ENCODE measurements at regions not wholly inside any gene's neighbourhood (a gene's known extent, or its start where the extent isn't known, plus 50 kb on each side); places are given as distances from the start of the nearest gene placed in this dataset.

GRCh38 chr16:73568769-73569168 is 520.8 kb upstream of the ZFHX3 start:
- Mint-ChIP-seq H3K9me3 (no peaks in the 10 kb centered on the region), H3K4me3 (no peak overlapping the region), H3K36me3 (no peaks in the 10 kb centered on the region), H3K27me3 (no peaks in the 10 kb centered on the region), H3K4me1 (no peaks in the 10 kb centered on the region), H3K27ac (no peak overlapping the region)
- ATAC-seq: no peak

GRCh38 chr16:73565925-73566324 is 518.0 kb upstream of the ZFHX3 start:
- Mint-ChIP-seq H3K36me3 (no peaks in the 10 kb centered on the region), H3K9me3 (no peaks in the 10 kb centered on the region), H3K27ac (no peak overlapping the region), H3K27me3 (no peaks in the 10 kb centered on the region), H3K4me3 (no peak overlapping the region), H3K4me1 (no peaks in the 10 kb centered on the region)
- peak; percentile 8 for ATAC-seq

GRCh38 chr16:73565263-73565662 is 517.3 kb upstream of the ZFHX3 start:
- Mint-ChIP-seq H3K27me3 (no peaks in the 10 kb centered on the region), H3K4me1 (no peaks in the 10 kb centered on the region), H3K27ac (no peak overlapping the region), H3K9me3 (no peaks in the 10 kb centered on the region), H3K4me3 (no peak overlapping the region), H3K36me3 (no peaks in the 10 kb centered on the region)
- no peak for ATAC-seq

- Mint-ChIP-seq H3K36me3 (no peaks in the 10 kb centered on the region), H3K27me3 (no peaks in the 10 kb centered on the region), H3K27ac (no peak overlapping the region), H3K4me1 (no peaks in the 10 kb centered on the region), H3K9me3 (no peaks in the 10 kb centered on the region), H3K4me3 (no peak overlapping the region)
- no peak for ATAC-seq
Observed at GRCh38 chr16:73563709-73564108, 515.8 kb upstream of the ZFHX3 start.

DNA sequence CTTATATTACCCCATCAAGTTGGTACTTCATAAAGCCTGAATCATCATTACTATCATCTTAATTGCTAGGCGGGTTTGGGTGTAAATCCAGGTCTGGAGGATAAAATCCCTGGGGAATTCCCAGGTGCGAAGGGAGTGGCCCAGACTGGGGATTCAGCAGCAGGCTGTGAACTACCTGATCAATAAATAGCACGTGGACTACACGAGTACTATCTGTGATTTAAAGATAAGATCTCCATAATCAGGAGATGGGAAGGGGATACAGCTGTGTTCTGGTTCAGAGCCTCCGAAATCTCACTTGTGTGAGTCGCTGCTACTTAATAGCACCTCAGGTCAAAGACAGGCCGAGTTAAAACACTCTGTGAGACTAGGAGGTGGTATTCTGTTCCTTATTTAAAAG is 512.6 kb upstream of the ZFHX3 start:
- Mint-ChIP-seq H3K4me3 (no peak overlapping the region), H3K27me3 (no peaks in the 10 kb centered on the region), H3K9me3 (peaks cover 2% of the 10 kb centered on the region), H3K36me3 (no peaks in the 10 kb centered on the region), H3K4me1 (no peaks in the 10 kb centered on the region), H3K27ac (no peak overlapping the region)
- no peak for ATAC-seq

- H3K27me3 Mint-ChIP-seq: no peaks in the 10 kb centered on the region
- no peak overlapping the region for H3K4me3 Mint-ChIP-seq
- ATAC-seq: no peak
- H3K27ac Mint-ChIP-seq: no peak overlapping the region
- no peaks in the 10 kb centered on the region for H3K4me1 Mint-ChIP-seq
- no peaks in the 10 kb centered on the region for H3K36me3 Mint-ChIP-seq
- H3K9me3 Mint-ChIP-seq: peaks cover 2% of the 10 kb centered on the region
Observed at GRCh38 chr16:73558219-73558618, 510.3 kb upstream of the ZFHX3 start.

- Mint-ChIP-seq H3K4me3 (no peak overlapping the region), H3K27ac (no peak overlapping the region), H3K36me3 (no peaks in the 10 kb centered on the region), H3K27me3 (peaks cover 16% of the 10 kb centered on the region), H3K4me1 (no peaks in the 10 kb centered on the region), H3K9me3 (peaks cover 5% of the 10 kb centered on the region)
- no peak for ATAC-seq
Observed at GRCh38 chr16:73553941-73554660, 506.2 kb upstream of the ZFHX3 start.

- Mint-ChIP-seq H3K9me3 (peaks cover 3% of the 10 kb centered on the region), H3K4me1 (no peaks in the 10 kb centered on the region), H3K36me3 (no peaks in the 10 kb centered on the region), H3K27ac (no peak overlapping the region), H3K27me3 (peaks cover 31% of the 10 kb centered on the region), H3K4me3 (no peak overlapping the region)
- ATAC-seq: no peak
Observed at GRCh38 chr16:73549984-73550631, 502.2 kb upstream of the ZFHX3 start.

DNA sequence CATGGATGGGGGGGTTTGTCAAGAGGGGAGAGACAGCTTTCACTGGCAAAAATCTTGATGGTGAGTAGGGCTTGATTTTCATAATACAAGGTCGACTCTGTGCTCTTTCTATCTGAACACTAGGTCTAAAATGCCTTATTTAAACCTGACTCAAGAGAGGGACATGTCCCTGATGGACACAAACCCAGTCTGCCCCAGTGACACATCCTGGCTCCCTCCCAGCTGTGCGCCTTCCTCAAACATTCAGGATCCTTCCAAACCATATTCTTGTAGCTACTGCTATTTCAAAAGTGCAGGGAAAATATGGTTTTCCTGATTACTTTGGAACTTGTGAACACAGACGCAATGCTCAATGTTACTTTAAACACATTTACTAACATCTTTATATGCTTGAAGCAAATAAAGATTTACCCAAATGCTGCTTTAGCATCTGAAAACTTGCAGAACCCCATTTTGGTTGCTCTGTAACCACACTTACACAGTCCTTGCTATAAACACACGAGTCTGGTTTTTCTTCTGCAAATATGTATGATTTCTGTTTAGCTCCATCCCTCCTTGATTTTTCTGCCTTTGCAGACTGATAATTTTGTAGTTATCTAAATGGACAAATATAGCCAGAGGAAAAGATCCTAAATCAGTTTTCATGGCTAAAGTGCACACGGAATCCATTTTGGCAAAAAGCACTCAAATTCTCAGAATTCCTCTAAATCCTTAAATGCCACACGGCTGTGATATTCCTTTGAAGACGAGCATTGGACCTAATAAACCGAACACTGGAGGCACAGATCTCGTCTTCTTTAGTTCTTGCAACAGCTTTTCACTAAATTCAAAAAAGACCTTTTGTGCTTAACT is 499.9 kb upstream of the ZFHX3 start:
- peaks cover 55% of the 10 kb centered on the region for H3K27me3 Mint-ChIP-seq
- ATAC-seq: no peak
- H3K36me3 Mint-ChIP-seq: no peaks in the 10 kb centered on the region
- H3K4me1 Mint-ChIP-seq: no peaks in the 10 kb centered on the region
- no peak overlapping the region for H3K27ac Mint-ChIP-seq
- H3K9me3 Mint-ChIP-seq: peaks cover 3% of the 10 kb centered on the region
- H3K4me3 Mint-ChIP-seq: no peak overlapping the region

DNA sequence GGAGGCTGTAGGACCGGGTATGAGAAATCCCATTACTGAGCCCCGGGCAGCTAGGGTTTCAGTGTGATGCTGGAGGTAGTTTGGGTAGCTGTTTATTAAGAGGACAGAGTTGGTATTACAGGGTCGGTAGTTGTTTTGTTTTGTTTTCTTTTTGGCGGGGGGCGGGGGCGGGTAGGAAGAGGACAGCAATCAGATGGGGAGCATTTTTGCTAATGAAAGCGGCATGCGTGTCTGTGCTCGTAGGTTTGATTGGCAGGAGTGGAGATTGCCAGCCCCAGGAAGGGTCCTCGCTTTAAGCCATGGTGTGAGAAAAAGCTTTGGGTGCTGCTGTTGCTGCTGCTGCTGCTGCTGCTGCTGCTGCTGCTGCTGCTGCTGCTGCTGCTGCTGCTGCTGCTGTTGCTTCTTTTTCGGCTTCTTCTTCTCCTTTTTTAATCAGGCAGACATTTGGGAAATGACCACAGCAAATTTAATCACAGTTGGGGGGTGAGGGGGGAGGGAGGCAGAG is 498.5 kb upstream of the ZFHX3 start:
- no peaks in the 10 kb centered on the region for H3K4me1 Mint-ChIP-seq
- ATAC-seq: no peak
- H3K27me3 Mint-ChIP-seq: peaks cover 61% of the 10 kb centered on the region
- no peaks in the 10 kb centered on the region for H3K9me3 Mint-ChIP-seq
- no peaks in the 10 kb centered on the region for H3K36me3 Mint-ChIP-seq
- no peak overlapping the region for H3K27ac Mint-ChIP-seq
- H3K4me3 Mint-ChIP-seq: no peak overlapping the region

GRCh38 chr16:73545755-73546154 is 497.8 kb upstream of the ZFHX3 start:
- Mint-ChIP-seq H3K36me3 (no peaks in the 10 kb centered on the region), H3K27me3 (peaks cover 59% of the 10 kb centered on the region), H3K27ac (no peak overlapping the region), H3K4me1 (no peaks in the 10 kb centered on the region), H3K9me3 (no peaks in the 10 kb centered on the region), H3K4me3 (no peak overlapping the region)
- no peak for ATAC-seq

GRCh38 chr16:73545290-73545689 is 497.4 kb upstream of the ZFHX3 start:
- ATAC-seq: no peak
- Mint-ChIP-seq H3K9me3 (no peaks in the 10 kb centered on the region), H3K27me3 (peaks cover 54% of the 10 kb centered on the region), H3K36me3 (no peaks in the 10 kb centered on the region), H3K27ac (no peak overlapping the region), H3K4me1 (no peaks in the 10 kb centered on the region), H3K4me3 (no peak overlapping the region)

DNA sequence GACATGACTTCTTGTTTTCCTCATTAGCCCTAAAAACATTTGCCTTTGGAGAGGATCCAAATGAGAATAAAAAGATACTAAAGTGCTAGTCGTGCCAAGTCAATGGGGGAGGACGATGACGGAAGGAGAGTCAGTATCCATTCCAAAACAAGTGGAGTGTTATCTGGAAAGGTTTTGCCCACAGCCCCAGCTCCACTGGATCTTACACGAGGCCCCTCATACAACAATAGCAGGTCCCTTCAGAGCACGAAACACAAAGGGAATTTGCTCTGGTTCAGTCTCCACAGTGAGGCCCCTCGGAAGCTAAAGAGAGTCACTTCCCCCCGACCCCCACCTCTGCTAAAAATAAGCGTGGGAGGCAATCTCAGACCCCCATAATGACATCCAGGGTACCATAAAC is 496.9 kb upstream of the ZFHX3 start:
- Mint-ChIP-seq H3K27me3 (peaks cover 50% of the 10 kb centered on the region), H3K4me1 (no peaks in the 10 kb centered on the region), H3K36me3 (no peaks in the 10 kb centered on the region), H3K9me3 (no peaks in the 10 kb centered on the region), H3K27ac (no peak overlapping the region), H3K4me3 (no peak overlapping the region)
- ATAC-seq: no peak

DNA sequence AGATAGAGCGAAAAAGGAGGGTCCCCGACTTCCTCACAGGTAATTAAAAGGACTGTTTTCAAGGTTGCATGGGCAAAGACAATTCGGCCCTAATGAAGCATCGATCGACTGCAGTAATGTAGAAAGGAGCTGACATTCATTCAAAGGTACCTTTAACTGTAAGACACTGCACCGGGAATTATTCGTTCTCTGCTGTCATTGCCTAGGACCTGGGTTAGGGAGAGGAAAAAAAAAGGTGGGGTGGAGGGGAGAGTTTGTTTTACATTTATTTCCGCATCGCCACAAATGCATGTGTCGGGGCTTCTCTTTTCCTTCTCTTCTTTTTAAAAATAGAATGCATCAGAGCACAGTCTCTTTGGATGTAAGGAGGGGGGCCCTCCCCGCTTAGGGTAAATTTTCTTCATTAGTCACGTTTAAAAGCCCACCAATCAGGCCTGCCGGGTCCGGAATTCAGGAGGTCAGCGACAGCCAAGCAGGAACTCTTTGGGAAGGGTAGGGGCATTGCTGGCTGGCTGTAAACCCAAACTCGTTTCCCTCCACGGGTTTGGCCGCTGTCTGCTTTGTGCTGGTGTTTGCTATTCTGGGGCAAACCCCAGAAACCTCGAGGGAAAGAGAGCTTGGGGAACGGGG is 496.2 kb upstream of the ZFHX3 start:
- no peak for ATAC-seq
- no peak overlapping the region for H3K4me3 Mint-ChIP-seq
- no peaks in the 10 kb centered on the region for H3K36me3 Mint-ChIP-seq
- no peak overlapping the region for H3K27ac Mint-ChIP-seq
- H3K9me3 Mint-ChIP-seq: no peaks in the 10 kb centered on the region
- H3K4me1 Mint-ChIP-seq: no peaks in the 10 kb centered on the region
- H3K27me3 Mint-ChIP-seq: peaks cover 44% of the 10 kb centered on the region

DNA sequence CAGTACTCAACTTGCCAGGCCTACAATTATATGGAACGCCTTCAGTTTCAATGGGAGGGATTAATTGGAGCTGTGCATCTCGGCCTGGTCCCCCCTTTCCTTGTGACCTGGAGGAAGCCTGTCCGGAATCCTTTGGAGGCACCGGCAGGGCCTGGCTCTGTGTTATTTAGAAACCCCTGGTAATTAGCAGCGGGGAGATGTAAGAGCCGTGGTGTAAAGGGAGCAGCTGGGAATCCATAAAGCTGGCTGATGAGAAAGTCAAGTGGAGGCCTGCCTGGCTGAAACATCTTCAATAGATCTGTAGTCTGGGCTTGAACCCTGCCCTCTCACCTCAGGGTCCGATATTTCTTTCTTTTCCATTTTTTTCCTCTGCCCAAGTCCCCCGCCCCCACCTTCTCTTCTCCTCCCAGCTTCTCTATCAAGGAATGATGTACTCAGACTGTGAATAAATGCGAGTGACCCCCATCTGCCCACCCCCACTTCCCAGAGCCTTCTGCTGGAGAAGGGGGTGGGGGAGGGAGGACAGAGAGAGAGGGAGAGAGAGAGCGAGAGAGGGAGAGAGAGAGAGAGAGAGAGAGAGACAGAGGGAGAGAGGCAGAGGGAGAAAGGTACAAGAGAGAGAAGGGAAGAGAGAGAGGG is 495.5 kb upstream of the ZFHX3 start:
- Mint-ChIP-seq H3K36me3 (no peaks in the 10 kb centered on the region), H3K4me3 (no peak overlapping the region), H3K9me3 (no peaks in the 10 kb centered on the region), H3K27me3 (peaks cover 44% of the 10 kb centered on the region), H3K4me1 (no peaks in the 10 kb centered on the region), H3K27ac (no peak overlapping the region)
- no peak for ATAC-seq

Data from stimulated activated memory B cell treated with anti-CD40 and anti-IgM and Interleukin-4, amounts not matched to agents 10 μg/mL and 1 μg/mL and 100 μg/mL, for 72 hours (primary cell).